ENCODE measurements at regions not wholly inside any gene's neighbourhood (a gene's known extent, or its start where the extent isn't known, plus 50 kb on each side); places are given as distances from the start of the nearest gene placed in this dataset.
A peak's percentile ranks its signal among the peaks of the same experiment; 100 is the strongest.
"Not testable (repeated sequence)": the region's sequence is repeated elsewhere in the genome, so short reads cannot be mapped to it uniquely, and the experiment has no call there.

DNA sequence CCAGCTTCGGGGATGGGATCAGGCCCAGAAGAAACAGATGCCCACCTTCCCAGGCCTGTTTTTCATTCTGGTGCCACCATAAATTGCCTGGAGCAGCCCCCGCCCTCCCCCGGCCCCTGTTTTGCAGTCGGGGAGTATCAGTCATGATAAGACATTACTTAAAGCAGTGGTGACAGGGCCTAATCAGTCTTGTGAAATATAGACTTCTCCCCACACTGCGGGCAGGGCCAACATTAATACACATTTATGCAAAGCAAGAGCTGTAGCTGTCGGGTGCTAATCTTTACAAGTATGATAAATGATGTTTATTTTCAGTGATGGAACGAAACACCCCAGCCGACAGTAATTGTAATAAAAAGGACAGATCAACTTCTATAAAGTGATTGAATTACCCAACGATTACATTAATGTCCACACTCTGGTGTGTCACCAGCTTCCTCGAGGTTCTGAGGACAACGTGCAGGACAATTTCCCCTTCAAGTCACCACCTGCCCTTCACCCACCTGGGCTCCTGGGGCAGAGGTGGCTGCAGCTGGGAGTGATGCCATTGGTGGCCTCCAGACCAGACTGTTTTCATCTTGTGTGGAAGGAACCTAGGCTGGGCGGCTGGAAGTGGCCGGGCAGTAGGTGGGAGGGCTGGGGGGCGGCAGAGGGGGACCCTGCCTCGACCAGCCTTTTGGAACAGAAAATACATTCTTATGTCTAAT, 226.0 kb downstream of the TFCP2L1 start:
- DNase-seq: no peak

DNA sequence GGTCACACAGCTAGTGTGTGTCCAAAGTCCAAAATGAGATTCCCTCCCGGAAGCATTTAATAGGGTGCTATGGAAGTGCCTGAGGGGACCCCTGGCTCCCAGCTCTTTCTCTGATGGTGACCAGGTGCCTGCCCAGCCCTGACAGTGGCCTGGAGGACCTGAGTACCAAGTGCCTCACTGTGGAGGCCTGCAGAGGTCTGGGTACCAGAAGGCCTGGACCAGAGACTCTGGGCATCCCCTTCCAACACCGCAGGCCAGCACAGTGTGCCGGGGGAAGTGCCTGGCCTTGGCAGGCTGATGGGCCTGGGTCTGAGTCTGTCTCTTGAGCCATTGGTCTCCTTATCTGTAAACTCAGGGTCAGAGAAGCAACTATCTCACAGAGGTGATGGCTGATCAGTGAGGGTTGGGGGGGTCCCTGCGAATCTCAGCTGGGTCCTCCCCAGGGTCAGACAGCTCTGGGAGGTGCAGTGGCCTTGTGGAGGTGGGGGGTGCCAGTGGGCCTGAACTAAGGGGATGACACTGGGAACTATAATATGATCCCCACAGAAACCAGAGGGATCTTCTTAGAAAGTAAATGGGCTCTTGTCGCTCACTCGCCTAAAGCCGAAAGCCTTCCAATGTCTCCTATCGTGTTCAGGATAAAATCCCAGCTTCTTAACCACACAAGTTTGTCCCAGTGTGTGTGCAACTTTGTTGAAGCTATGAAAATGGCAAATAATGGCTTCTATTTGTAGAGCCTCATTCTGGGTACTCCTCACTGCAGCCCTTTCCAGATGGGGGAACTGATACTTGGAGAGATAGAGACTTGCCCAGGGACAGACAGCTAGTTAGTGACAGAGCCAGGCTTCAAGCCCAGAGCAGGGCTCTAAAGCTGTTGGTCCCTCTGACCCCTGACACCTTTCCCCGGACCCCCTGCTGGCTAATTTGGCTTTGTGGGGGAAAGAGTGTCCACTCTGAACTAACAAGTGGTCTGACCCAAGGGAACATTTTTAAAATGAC, 225.1 kb downstream of the TFCP2L1 start:
- no peak for DNase-seq

DNA sequence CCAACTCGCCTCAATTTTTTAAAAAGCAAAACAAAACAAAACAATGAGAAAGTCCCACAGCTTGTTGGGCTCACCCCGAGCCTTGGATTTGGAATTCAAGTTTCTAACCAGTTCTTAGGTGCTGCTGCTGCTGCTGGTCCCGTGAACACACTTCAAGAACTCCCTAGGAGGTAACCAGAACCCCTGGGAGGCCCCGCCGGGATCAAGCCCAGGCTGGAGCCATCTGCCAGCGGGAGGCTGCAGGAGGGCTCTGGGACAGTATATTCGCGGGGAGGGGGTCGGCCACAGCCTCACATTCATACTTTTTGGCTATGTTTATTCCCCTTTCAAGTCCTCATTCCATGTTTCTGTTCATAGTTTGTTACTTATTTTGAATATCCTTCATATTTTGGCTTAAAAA, 223.4 kb downstream of the TFCP2L1 start:
- DNase-seq: no peak

DNA sequence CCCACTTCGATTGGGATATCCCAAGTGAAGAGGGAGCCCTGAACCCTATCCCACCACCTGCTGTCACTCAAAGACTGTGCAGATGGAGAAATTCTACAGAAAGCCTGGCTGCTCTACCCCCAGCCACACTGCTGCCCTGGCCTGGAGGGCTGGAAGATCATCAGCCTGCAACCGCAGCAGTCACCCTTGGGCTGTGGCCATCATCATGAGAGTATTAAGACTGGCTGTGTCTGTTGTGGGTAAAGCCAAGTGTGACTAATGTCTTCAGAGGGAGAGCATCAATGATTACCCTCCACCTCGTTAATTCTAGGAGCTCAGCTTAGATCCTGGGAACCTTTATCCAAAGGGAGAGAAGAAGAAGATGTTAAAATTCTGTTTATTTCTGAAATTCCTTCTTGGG, 221.5 kb downstream of the TFCP2L1 start:
- no peak for DNase-seq

DNA sequence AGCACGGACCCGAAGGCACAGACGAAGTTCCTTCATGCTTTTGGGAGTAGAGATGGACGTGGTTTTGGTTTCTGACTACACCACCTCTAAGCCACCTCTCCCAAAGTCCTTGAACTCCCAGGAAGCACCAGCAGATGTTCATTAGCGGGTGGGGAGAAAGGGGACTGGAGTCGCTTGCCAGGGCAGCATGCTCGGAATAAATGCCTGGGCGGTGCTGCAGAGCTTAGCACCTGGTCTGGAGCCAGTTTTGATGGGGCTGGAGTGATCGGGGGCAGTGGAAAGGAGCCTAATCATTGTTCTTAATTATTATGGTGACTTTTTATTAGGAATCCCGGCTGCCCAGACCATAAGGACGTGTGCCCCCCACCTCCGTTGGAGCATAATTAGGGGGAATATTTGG, 220.8 kb downstream of the TFCP2L1 start:
- no peak for DNase-seq

DNA sequence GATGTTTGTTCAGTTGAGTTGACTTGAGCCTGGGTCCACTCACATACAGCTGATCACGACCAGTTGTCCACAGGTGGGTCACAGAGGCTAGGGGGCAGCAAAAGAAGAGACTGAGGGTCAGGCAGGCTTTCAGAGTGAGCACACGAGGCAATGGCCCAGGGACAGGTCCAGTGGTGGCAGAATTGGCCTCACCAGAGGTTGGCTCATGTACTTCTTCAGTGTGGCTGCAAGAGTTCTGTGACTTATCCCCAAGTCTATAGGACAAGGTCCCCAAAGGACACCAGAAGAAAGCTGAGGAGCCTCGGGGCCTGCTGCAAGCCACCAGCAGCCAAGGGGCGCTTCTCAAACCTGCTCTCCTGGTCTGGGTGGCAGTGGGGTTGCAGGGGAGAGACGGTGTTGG, 219.8 kb downstream of the TFCP2L1 start:
- DNase-seq: no peak

DNA sequence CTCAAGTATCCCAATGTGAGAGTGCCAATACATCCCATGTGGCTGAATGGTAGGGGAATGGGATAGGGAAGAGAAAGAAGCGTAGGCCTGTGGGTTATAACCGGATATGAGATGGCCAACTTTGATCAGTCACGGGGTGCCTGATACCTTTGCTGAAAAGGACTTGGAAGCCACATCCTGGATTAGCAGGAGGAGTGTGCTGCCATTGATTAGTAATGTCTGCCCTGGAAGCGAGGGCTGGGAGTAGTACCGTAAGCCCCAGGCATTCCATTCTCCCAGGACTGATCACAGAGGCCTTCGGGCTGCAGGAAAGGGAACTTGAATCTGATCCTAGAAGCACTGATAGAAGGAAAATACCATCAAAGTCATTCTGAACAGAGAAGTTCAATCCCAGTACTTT, 218.5 kb downstream of the TFCP2L1 start:
- DNase-seq: no peak

DNA sequence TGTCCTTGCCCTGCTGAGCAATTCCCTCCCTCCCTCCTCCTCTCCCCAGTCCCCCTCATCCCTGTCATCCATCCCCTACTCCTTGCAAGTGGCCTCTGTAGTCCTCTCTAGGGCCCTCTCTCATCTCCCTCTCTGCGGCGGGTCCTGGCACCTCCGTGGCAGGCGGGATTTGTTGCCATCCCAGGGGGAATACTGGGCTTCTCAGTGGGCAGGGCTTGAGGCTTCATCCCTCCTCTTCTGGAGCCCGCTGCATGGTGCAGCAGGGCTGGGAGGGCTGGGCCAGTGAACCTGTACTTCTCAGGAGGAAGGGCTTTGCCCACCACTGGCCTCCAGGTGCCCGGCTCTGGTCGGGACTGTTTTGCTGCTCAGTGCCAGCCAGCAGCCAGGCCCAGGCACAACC, 216.2 kb downstream of the TFCP2L1 start:
- no peak for DNase-seq

DNA sequence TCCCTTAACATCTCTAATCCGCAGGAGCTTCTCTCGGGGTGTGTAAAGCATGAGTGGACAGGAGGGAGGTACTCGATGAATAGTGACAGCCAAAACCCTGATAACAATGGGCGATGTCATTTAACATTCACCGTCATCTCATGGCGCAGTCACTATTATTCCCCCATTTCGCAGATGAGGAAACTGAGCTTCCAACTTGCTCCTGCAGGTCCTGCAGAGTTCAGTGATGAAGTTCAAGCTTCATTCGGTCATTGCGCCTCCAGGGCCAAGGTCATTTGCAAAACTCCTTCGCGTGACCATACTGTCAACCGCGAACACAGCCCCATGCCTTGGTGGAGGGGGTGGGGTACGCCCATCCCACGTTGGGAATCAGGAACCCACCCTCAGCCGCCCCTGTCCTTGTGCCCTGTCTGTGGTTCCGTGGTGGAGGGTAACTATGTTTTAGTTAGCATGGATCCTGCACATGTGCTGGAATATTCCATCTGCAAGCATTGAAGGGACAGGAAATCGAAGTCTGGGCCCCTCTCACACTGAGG, 215.5 kb downstream of the TFCP2L1 start:
- DNase-seq: no peak

DNA sequence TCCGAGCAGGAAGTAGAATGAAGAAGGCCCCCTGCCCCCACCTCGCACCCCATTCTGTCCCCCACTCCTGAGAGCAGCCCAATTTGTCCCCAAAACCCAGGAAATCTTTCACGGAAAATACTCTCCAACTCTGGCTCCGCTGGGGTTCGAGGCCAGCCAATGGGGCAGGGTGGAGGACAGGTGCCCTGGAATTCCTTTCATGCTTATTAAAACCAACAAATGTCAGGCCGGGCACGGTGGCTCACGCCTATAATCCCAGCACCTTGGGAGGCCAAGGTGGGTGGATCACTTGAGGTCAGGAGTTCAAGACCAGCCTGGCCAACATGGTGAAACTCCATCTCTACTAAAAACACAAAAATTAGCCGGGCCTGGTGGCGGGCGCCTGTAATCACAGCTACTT, 214.9 kb downstream of the TFCP2L1 start:
- not testable (repeated sequence) for DNase-seq

DNA sequence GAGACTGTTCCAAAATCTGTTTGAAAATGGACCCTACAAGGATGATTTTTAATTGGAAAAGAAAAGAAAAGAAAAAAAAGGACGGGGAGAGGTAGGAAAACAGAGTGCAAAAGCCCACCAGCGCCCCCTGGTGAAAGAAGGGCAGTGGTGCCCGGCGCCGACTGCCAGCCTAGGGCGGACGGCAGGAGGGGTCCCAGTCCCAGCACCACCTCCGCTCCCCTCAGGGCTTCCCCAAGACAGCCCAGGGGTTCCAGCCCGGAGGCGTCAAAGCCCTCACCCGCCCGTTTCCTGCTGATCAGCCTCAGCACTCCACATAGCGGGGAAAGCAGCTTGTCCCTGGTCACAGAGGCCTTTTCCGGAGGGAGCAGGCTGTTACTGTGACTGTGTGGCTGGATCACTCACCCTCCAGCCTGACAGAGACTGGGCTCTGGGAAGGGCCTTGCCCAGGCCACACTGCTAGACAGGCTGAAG, 213.9 kb downstream of the TFCP2L1 start:
- DNase-seq: peak; percentile 70

DNA sequence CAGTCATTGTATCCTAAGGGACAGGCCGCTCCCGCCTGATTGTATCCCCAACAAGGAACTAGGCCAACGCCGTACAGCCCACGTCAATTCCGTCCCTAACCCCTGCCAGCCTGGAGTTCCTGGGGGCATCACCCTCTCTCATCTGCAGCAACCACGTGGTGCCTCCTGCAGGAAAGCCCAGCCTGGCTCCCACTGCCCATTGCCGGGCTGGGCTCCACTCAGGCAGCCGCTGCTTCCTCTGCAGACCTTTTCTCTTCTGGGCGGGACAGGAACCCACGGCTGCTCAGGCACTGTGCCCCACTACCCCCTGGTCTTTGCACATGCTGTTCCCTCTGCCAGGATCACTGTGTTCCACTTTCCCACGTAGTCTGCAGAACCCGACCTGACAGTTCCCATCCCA, 212.2 kb downstream of the TFCP2L1 start:
- DNase-seq: no peak

DNA sequence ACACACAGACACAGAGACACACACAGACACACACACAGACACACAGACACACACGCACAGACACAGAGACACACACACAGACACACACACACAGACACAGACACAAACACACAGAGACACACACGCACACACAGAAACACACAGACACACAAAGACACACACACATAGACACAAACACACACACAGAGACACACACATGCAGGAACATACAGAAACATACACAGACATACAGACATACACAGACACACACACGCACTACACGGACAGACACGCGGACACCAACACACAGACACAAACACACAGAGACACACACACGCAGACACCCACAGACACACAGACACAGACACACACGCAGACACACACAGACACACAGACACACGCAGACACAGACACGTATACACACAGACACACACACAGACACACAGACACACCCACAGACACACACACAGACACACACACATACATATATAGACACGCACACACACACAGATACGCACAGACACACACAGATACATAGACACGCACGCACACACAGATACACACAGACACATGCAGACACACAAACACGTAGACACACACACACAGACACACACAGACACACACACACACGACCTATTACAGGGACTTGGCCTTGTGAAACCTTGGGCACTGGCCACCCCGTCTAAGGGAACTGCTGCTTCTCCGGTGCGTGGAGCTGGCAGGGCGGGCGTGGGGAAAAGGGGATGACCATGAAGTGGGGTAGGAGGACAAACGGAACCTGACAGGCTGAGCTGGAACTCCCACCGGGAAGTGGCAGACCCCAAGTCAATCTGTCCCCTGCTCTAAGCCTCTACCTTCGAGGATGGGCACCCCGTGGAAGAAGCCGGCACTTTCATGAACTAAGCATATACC, 211.4 kb downstream of the TFCP2L1 start:
- DNase-seq: no peak

DNA sequence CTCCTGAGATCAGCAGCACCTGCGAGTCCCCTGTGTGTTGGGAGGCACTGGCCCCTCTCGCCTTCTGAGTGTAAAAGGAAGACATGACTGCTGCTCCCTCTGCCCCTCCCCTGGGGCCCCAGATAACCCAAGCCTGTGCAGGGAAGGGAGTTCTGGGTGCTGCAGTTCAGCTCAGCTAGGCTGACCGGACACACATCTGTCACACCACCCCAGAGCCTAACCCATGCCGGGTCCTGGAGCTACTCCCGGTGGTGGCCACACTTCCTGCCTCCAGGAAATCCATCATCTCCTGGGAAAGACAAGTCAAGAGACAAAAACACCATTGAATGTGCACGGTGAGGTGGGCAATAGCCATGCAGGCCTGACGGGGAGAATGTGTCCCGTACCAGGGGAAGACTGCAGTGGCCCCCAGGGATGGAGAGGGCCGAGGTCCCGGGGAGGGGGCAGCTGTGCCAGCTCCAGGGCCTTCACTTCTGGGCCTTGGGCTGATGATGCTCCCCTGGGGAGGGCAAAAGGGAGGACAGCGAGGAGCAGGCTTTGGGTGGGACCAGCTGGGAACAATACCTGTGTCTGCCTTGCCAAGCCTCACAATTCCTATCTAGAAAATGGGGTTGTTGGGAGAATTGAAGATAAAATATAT, 210.6 kb downstream of the TFCP2L1 start:
- no peak for DNase-seq

DNA sequence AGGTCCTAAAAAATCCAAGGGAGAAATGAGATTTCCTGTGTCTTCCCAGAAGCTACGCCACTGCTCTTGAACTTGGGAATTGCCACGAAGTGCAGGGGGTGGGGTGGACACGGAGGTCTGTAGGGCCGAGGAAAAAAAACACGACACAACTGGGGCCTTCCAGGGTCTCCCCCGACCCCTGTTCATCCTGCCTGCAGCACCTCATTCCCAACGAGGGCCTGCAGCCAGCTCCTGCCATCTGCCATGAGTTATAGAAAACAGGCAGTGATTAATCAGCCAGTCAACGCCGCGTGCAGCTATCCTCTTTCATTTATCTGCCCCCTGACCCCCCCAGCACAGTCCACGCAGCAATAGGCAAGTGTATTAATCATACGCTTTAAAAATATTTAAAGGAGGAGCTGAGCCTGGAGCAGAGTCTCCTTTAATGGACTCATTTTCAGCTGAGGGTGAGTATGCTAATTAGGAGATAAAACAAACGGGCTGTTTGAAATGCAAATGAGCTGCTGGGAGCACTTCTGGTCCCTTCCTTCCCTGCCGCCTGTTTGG, 209.9 kb downstream of the TFCP2L1 start:
- DNase-seq: no peak

DNA sequence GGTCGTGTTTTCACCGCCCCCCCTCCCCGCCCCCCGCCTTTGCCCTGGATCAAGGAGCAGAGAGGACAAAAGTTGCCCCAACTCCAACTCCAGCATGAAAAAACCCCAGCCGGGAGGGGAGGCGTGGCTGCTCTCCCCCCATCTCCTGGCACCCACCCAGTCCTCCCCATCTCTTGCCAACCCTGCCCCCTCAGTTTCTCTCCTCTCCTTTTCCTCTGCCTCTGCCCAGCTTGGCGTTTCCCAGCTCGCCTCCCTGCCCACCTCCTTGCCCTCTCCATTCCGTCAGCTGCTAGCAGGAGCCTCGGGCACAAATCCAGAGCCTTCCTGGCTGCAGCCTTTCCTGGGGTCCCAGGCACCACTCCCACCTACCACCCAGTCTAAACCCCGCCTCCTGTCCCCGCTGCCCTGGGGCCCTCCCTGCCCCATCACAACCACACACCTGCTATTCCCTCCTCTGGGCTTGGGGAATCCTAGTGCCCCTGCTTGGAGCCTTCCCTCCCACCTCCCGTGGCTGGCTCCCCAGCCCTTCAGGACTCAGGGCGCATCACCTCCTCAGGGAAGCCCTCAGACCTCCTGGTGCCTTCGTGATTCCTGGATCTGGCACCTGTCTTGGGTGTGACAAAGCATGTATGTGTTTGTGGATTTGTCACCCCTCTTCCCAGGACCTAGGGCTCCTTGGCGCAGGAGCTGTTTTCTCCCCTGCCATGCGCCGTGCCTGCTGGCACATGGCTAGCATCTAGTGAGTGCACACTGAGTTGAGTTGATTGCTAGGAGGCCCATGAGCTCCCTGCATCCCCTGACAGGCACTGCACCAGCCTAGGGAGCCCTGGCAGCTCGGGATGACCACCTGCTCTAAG, 209.1 kb downstream of the TFCP2L1 start:
- DNase-seq: no peak

DNA sequence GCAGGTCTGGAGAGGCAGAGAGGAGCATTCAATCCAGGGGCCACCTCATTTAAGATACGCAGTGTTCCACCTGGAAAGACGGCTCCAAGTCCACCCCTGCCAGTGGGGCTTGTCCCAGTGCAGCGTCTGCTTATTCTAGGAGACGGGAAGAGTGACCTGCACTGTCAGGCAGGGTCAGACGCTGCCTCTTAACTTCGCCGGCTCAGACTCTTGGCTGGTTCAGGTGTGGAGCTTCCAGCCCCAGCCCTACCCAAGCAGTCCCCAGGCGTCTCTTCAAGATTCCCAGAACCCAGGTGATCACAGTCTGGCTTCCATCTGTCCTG, 208.5 kb downstream of the TFCP2L1 start:
- no peak for DNase-seq

DNA sequence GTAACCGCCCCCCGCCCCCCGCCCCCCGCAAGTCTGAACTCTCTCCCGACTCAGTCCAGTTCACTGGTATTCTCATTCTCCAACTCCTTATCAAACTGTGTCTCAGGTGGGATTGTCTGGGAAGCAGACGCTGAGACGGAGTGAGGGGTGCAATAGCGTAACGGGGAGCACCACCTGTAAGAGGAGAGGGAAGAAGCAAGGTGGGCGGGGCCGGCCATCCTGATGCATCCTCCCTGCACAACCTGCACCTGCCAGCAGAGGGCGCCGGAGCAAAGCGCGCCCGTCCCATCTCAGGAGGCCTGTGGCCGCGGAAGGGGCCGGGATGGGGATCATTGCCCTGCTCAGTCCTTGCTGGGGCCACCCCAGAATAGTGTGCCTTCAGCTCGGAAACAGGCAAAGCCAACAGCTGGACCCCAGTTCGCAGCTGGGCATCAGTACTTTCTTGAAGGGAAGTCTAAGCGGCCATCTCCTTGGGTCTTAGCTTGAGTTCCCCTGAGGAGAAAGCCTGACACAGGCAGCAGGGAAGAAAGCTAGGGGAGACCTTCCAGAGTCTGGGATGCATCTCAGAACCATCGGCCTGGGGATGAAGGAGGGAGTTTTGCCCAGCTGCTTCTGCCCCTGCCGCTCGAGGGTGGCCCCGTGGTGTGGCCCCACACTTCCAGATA, 208.0 kb downstream of the TFCP2L1 start:
- no peak for DNase-seq

DNA sequence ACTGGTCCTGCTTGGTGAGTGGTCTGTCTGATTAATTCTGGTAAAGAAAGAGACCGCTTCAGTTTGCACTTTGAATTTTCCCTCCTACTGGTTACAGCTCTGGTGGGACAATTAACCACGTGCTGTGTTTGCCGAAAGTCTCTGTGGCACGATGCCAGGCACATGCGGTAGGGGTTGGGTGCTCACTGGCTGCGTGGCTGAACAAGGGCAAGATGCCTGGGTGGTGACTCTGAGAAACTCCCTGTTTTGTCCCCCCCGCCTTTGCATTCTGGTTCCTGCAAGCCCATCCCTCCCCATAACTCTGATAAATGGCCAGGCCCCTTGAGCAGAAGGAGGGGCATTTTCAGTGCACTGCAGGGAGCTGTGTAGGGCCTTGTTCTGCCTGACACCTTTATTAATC, 206.1 kb downstream of the TFCP2L1 start:
- no peak for DNase-seq
